Breast epithelium (tissue), 3 donors: ENCODE measurements at regions not wholly inside any gene's neighbourhood (a gene's known extent, or its start where the extent isn't known, plus 50 kb on each side); places are given as distances from the start of the nearest gene placed in this dataset.

Source experiments
- CTCF ChIP-seq, 3 donors: fragments of 450-650 bp; IDR thresholded peaks; one replicate each; pipeline ENCODE4 v1.5.1; 2016 to 2017; ENCODE audit warnings: antibody characterized with exemption in 3 of 3, mild to moderate bottlenecking in 3 of 3, moderate library complexity in 3 of 3
- POLR2A ChIP-seq: fragments of 450-650 bp; IDR thresholded peaks from one replicate; pipeline ENCODE4 v1.6.1; 2016; ENCODE audit warnings: antibody characterized with exemption, mild to moderate bottlenecking, moderate library complexity

- TF ChIP-seq CTCF (IDR thresholded peaks at IDR 0.05) (no peak), POLR2A (no peak)
Measured at GRCh38 chr2:122899614-122900013, 1125.5 kb upstream of the CNTNAP5 start.
